ENCODE measurements at regions not wholly inside any gene's neighbourhood (a gene's known extent, or its start where the extent isn't known, plus 50 kb on each side); places are given as distances from the start of the nearest gene placed in this dataset.

DNA sequence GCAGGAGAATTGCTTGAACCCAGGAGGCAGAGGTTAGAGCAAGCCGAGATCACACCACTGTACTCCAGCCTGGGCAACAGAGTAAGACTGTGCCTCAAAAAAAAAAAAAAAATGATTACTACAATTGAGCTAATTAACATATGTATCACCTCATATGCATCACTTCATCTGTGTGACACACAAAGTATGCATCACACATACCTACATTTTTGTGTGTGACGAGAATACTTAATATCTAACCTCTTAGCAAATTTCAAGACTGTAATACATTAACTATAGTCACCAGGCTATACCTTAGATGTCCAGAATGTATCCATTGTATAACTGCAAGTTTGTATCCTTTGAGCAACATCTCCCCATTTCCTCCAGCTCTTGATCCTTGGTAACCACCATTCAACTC lies 214.2 kb upstream of the MON1B start:
- TF ChIP-seq, protein P1, sequence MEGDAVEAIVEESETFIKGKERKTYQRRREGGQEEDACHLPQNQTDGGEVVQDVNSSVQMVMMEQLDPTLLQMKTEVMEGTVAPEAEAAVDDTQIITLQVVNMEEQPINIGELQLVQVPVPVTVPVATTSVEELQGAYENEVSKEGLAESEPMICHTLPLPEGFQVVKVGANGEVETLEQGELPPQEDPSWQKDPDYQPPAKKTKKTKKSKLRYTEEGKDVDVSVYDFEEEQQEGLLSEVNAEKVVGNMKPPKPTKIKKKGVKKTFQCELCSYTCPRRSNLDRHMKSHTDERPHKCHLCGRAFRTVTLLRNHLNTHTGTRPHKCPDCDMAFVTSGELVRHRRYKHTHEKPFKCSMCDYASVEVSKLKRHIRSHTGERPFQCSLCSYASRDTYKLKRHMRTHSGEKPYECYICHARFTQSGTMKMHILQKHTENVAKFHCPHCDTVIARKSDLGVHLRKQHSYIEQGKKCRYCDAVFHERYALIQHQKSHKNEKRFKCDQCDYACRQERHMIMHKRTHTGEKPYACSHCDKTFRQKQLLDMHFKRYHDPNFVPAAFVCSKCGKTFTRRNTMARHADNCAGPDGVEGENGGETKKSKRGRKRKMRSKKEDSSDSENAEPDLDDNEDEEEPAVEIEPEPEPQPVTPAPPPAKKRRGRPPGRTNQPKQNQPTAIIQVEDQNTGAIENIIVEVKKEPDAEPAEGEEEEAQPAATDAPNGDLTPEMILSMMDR (conservative IDR thresholded peaks at IDR 0.05), result no peak
- TF ChIP-seq ZFX (IDR thresholded peaks at IDR 0.05), result no peak
